NCI-H524 (cell line): ENCODE measurements at regions not wholly inside any gene's neighbourhood (a gene's known extent, or its start where the extent isn't known, plus 50 kb on each side); places are given as distances from the start of the nearest gene placed in this dataset.

Experiments
- DNase-seq, 2 experiments: peaks; one replicate each; lab custom pipeline; 2025; lab: John Stamatoyannopoulos, UW

DNA sequence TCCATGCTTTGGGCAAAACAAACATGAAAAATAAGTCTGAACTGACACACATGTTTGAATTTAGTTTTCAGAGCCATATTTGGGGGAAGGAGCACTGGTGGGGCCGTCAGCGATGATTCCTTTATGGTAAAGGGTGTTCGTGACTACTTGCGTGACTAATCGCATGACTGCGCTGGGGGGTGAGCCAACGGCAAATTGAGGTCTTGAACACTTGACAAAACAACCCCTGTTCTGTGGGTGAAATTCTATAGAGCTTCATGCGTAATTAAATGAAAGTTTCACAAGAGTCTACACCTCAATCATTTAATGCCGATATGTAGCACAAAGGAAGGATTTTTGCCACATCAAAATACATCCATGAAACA lies 127.5 kb upstream of the CYP1B1 start:
- DNase-seq, result no peak

DNA sequence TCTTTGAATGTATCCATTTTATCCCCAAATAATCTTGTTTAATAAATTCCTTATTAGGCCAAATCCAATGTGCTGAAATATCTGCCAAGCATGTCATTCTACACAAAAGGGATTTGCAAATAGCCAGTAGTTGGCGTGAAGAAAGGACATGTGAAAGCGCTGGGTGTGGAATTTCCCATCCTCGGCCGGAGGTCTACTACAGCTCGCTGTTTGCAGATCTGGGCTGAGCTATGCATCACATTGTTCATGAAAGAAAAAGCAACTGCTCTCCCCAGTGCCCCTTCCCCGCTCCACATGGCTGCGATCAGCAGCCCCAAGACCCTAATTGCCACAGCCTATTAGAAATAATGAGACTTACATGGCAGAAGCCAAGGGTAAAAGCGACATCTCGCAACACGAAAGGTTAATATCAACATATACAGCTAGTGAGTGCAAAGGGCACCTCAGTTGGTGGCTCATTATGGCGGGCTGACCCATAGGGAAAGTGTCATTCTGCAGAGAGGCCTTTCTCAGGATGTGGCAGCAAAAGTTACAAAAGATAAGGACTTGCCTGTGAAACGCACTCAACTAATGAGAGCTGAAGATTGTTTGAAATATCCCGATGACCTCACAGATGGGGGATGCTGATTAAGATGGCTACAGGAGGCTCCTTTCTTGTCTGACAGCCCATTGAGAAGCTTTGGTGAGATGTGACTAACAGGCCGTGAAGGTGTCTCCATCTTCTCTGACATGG lies 126.9 kb upstream of the CYP1B1 start:
- DNase-seq, result no peak

DNA sequence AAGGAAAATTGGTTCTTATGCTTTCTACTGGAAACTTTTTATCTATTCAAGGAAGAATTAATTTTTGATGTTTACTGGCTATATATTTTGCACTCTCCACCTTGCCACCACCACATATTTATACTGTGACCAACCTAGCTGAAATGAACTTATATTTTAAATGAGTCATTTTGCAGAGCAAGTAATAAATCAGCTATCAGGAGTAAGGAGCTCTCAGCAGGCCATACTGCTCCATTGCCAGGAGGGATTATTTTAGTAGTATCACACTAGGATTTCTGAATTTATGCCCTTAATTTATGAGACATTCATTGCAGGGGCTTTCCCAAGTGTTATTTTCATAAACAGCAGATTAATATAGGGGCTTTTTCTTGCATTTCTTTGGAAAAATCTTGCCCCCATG lies 125.8 kb upstream of the CYP1B1 start:
- no peak for DNase-seq

DNA sequence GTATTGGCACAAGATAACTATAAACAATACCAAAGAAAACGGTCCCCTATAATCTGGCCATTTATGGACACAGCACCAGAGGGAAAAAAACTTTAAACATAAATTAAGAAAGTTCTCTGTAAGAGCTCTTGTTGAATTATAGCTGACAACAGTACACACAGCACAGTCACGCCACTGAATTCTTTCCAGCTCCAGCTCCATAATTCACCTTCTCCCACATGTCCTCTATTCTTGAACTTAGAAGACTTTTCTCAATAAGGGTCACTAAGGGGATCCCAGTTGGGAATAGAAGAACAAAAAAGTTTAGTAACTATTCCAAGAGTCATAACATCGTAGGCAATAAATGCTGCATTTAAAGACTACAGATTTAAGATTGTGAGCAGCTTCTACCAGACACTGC lies 124.6 kb upstream of the CYP1B1 start:
- DNase-seq, result no peak

DNA sequence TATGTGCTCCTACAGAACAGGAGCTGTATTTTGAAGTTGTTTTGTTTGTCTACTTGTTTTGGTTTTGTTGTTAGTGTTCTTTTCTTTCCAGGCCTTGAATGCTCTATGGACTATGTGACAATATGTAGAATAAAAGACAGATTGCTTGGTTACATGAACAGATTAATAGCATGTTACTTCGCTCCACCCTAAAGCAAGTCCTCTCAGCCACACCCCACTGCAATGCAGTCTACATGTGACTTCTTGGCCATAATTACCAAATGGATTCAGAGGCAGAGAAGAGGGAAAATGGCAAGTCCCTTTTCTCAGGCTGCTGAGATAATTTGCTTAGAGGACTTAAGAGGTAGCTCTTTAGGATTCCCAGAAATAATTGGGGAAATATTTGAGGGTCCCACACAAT lies 123.2 kb upstream of the CYP1B1 start:
- DNase-seq, result no peak

DNA sequence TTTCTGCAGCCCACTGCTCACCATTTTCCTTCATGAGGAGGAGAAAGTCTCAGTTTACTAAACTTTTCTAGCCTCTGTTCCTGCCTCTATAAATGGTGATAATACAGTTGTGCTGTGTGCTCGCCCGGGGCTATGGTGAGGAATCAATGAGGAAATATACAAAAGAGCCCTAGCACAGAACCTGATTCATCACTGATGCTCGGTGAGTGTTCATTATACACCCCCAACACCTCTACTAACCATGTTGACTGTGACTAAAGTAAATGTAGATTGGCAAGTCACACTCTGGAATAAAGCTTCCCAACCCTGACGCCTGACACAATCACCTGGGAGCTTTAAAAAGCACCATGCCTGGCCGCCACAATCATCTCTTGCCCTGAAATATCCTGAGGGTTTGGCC lies 118.8 kb upstream of the CYP1B1 start:
- no peak for DNase-seq

DNA sequence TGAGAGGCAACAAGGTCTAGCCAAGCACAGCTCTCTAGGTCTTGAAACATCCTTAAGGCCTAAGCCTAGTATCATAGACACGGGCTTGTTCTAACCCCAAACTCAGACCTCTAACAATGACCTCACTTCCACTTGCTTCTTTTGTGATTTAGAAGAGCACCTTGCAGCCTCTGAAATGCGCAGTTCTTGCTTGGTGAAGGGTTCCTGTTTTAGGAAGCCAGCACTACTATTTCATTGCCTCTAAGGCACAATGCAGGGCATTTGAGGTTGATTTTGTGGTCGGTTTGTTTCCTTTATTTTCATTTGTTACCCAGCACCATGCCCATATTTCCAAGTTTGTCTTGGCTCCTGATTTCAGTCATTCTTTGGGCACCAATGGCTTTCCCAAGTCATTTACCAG lies 117.0 kb upstream of the CYP1B1 start:
- no peak for DNase-seq

DNA sequence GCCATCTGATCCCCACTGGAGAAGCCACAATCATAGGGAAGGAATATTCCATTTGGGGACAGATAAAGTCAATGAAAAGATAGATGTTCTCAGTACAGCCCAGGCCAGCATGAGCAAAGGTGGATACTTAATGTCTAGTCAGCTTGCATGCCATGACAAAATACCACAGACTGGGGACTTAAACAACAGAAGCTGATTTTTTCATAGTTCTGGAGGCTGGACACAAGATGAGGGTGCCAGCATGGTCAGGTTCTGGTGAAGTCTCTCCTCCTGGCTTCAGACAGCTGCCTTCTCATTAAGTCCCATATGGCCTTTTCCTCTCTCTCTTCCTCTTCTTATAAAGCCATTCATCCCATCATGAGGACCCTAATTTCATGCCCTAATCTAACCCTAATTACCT lies 116.1 kb upstream of the CYP1B1 start:
- DNase-seq, result peak; percentile 15 to 43

DNA sequence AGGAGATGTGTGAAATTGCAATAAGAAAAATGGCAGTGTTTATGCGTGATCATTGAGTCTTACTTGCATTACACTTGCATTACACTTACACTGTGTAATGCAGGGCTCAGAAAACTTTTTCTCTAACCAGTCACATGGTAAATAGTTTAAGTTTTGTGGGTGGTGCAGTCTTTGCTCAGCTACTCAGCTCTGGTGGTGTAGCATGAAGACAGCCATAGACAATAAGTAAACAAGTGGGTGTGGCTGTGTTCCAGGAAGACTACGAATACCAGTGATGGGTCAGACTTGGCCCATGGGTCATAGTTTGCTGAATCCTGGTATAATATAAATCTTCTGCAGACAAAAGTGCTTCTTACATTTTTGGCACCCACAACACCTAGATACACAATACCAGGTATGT lies 115.6 kb upstream of the CYP1B1 start:
- no peak for DNase-seq

DNA sequence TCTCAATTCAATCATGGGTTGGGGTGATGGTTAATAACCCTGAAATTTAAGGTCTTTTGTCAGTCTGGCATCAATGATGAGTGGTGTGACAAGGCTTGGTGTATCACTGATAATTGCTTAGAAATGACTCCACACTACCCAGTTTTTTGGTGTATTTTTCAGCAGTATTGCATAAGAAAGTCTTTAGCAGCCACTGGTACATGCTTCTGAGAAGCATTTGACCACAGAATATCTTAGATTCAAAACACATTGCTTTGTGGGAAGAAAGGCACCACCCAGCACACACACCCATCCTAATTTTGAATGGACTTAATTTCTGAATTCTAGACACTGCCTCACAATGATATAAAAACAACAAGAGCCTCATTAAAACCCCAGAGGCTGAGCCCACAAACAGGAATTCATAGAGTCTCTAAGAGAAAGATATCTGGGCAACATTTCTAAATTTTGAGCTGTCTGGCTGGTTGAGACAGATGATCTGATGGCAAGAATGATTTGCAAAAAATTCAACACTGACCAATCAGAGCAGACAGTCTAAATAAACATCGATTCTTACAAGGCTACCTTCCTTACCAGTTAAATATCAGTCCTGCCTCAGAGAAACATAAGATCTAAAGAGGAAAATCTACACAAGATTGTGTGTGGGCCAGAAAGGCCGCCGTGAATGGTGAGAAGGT lies 114.7 kb upstream of the CYP1B1 start:
- DNase-seq, result no peak

DNA sequence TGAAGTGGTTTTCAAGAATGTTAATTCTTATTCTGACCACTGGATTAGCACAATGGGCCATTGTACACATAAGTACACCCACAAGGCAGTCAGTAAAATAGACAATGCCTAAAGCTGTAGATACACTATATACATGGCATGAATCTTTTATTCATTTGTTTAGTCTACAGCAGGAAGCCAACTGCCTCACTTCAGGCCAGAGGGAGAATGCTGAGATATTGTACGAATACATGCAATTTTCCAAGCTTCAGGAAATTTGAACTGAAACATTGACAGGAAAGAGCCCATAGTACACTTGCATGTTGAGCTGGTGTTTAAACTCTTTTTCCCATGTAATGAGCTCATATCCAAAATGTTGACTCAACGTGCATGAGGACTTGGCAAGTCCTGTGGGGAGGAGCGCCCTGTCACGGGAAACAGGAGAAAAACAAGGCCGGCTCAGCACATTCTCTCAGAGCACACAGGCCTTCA lies 111.6 kb upstream of the CYP1B1 start:
- DNase-seq, result no peak

DNA sequence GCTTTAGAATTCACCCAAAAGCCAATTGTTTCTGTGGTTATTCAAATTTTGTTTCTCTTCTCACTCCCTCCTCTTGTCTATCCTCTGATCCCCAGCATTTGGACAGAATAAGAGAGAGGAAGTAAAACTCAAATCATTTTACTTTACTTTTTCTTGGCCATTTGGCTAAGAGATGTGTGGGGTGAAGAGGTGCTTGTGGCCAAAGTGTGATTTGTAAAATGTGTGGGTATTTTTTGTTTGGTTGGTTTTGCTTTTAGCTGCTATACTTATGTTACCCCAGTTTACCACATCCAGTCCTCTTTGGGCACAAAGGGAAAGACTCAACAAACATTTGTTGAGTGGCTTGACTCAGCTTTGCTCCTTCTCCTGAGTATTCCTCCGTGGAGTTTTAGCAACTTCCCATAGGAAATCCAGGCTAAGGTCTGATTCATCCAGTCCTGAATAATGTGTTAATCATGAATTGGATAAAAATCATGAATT lies 109.1 kb upstream of the CYP1B1 start:
- no peak for DNase-seq

DNA sequence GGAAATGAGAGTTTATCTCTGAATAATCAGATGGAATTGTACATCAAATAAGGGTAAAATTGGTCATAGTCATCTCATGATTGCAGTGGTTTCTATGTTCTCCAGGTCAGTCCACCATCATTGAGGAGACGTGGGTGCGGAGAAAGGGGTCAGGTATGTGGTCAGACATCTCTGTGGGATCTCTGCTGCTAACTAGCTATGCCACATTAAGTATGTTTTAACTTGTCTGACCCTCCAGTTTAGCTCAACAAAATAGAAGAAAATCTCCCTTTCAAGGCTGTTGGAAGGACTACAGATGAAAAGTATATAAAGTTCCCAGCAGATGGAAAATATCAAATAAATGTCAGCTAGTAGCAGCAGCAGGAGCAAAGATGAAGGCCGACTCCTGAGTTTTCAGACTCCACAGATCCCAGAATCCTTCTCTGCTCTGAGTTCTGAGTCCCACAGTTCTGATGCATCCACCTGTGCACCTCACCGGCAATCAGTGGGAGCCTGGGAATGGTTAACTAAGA lies 106.6 kb upstream of the CYP1B1 start:
- no peak for DNase-seq

DNA sequence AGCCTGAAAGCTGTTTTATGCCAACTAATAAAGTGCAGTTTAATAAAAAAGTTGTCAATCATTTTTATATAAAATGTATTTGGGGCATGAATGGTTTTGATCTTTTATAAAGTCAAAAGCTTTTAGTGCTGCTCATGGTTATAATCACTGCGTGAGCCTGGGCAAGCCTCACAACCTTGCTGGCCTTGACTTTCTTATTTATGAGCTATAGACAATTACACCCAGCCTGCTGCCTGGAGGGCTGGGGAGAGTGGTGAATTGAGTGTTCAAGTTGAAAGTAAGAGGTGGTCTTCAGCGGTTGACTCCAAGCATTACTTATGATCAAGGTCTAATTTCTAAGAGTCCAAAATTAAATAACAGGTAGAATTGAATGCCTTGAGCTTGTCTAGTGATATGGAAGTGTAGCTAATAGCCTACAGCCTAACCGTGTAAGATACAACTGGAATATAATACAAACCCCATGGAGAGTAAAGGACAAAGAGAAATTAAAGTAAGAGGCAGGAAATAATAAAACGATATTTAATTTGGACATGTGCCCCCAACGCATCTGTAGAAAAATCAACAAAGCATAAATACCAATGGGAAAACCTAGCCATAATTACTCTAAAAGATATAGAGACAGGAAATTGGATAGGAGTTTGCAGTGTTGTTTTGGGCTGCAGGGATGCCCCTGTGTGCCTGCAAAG lies 106.0 kb upstream of the CYP1B1 start:
- DNase-seq, result no peak

DNA sequence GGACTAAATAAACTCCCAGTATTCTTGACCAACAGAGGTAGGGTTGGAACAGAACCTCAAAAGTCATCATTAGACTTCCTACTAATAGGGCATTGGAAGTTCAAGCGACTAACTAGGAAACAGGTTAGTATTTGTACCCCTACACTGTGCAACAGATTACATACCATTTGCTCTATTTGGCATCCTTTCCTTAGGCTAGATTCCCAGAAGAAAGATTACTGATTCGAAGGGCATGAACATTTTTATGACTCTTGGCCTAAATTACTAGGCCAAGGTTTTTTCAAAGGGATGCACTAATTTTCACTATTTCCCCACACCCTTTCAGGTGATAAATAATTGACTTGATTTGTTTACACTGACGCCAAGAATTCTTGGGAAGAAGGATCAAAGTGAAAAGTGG lies 104.8 kb upstream of the CYP1B1 start:
- DNase-seq, result no peak

DNA sequence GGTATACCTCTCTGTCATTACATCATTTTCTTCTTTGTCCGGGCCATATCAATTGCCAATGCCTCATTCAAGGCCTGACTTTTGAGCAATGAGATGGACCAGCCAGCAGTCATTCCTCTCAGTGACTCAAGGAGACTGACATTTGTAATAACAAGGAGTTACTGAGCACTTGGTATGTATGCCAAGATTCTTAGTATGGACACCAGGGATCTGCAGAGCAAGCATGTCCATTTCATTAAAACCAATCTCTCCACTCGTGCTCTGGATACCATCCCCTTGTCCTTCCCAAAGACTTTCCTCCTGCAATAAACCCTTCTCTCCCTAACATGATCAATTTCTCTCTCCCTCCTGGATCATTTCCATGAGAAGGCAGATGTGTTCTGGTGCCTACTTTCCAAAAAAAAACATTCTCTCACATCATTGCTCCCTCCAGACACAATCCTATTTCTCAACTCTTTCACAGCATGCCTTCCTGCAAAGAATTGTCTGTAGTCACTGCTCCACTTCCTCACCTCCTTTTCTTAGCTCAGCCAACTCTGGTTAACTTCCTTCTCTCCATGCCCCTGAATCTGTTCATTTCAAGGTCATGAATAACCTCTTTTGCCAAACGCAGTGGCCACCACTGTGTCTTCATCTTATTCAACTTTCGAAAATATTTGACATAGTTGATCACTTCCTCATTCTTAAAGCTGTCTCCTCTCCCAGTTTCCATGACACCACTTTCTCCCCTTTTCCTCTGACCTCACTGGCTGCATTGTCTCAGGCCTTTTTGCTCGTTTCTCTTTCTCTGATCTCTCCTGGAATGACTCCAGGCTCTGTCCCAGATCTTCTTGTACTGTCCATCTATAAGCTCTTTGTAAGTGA lies 102.8 kb upstream of the CYP1B1 start:
- DNase-seq, result no peak

DNA sequence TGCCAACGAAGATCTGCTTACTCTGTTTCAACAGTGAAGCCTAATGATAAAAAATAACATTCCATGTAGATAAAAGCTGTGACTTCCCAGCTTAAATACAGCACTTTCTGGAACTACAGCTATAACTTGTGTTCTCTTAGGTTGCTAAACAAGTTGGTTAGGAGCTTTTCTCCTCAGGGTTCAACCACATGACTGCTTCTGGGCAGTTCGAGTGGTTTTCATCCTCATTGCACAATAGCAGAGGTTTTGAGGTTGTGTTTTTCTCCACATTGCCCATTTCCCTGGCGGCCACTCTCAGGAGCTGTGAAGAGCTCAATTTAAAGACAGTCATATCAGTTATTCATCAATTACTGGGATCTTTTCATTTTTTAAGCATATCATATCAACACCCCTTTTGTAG lies 102.2 kb upstream of the CYP1B1 start:
- no peak for DNase-seq

DNA sequence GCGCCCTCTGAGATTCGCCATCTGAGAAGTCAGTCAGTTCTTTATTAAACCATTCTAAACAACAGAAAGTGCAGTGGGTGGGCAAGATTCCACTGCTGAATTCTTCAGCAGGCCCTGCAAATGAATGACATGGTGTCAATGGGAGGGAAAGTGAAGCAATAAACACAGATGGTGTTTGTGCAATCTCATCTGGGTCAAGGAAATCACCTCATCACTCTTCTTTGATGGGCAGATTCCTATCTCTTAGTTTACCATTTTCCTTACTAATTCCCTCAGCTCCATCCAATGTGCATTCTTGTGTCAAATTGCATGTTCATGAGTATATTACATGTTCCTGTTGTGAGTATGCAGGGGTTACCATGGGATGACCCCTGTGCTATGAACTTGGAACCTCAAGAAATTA lies 100.7 kb upstream of the CYP1B1 start:
- DNase-seq, result no peak

DNA sequence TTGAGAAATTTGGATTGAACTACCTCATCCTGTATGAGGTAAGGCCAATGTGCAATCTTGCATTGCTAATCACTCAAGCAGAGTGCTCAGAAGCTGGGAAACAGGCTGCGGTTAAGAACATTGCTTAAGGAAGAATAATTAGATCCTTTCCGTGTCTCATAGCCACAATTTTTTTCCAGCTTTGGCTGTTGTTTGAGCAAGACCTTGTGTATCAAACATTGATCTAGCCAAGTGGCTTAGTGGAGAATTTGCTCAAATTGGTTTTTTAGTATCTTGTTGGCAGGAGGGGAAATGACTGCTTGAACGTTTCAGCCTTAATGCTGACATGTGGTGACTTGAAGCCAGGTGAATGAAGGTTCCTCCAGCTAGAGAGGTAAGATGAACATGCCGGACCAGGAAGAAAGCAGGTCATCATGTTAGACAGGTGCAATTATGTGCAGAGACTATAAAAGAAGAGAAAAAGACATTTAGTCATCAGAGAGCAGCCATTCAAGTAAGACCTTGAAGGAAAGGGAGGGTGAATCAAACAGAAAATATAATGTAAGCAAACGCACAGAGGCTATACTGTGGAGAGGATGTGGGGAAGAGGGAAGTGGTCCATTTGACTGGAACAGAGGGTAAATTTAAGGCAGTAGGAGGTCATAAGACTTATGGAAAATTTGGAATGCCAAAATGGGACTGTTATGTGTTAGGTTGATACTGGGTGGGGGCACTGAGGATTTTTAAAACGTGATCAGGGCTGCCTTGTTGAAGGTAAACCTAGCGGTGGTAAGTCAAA lies 98.9 kb upstream of the CYP1B1 start:
- DNase-seq, result no peak

DNA sequence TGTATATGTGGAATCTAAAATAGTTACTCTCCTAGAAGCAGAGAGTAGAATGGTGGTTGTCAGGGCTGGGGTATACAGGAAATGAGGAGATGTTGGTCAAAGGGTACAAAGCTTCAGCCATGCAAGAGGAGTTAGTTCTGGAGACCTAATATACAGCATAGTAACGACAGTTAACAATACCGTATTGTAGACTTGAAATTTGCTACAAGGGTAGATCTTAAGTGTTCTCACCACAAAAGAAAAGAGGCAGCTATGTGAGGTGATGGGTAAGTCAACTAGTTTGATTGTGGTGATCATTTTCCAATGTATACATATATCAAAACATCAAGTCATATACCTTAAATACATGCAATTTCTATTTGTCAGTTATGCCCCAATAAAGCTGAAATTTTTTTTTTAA lies 98.2 kb upstream of the CYP1B1 start:
- DNase-seq, result no peak

DNA sequence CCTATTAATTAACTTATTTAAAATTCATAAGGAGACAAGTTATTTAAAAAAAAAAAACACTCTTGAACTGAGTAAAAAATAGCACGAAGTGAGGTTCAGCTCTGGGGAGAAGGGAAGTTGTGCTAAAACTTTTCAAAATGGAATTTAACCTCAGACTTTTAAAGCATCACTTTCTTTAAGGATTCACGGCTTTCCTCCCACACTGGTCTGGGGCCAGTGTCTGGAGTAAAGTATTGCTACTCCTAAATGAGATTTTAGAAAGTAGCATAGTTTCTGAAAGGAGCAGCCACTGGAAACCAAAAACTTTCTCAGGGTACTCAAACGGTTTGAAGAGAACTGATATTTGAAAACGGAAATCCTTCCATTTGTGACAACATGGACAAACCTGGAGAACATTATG lies 97.7 kb upstream of the CYP1B1 start:
- DNase-seq, result no peak
